ENCODE measurements at regions not wholly inside any gene's neighbourhood (a gene's known extent, or its start where the extent isn't known, plus 50 kb on each side); places are given as distances from the start of the nearest gene placed in this dataset.

GRCh38 chr13:106906426-106906996 is 338.6 kb upstream of the ARGLU1 start:
- TF ChIP-seq POLR2AphosphoS5 (IDR thresholded peaks at IDR 0.05) (no peak), TAF1 (IDR thresholded peaks at IDR 0.05; ENCODE audit: low read depth) (no peak), CTCF (IDR thresholded peaks at IDR 0.05; ENCODE audit: poor library complexity, severe bottlenecking) (no peak), SMC3 (conservative IDR thresholded peaks at IDR 0.05; ENCODE audit: poor library complexity) (no peak), REST (IDR thresholded peaks at IDR 0.05; ENCODE audit: borderline replicate concordance) (no peak)

Data from neural cell (in vitro differentiated cells).